ENCODE measurements at regions not wholly inside any gene's neighbourhood (a gene's known extent, or its start where the extent isn't known, plus 50 kb on each side); places are given as distances from the start of the nearest gene placed in this dataset.

- Histone ChIP-seq H3K9me3 (replicated peaks; ENCODE audit: low read length) (no peaks in the 10 kb centered on the region), H3K4me2 (ENCODE audit: low read length) (peak overlapping the region; percentile 34), H3K36me3 (ENCODE audit: insufficient read depth, low read length) (no peaks in the 10 kb centered on the region), H3K4me3 (ENCODE audit: low read length) (no peak overlapping the region), H3K27me3 (ENCODE audit: control insufficient read depth, insufficient read depth, low read length) (no peaks in the 10 kb centered on the region), H3K4me1 (ENCODE audit: control insufficient read depth, insufficient read depth, low read length) (peaks cover 17% of the 10 kb centered on the region), H3K9ac (ENCODE audit: low read depth, low read length) (peak overlapping the region; percentile 12)
These were observed 128.6 kb upstream of the SLC22A23 start for GRCh38 chr6:3585320-3585935.

- H3K27me3 ChIP-seq (ENCODE audit: control insufficient read depth, insufficient read depth, low read length), result no peaks in the 10 kb centered on the region
- no peaks in the 10 kb centered on the region for H3K36me3 ChIP-seq (ENCODE audit: insufficient read depth, low read length)
- H3K9me3 ChIP-seq (replicated peaks; ENCODE audit: low read length), result no peaks in the 10 kb centered on the region
- H3K4me3 ChIP-seq (ENCODE audit: low read length), result no peak overlapping the region
- peak overlapping the region; percentile 16 for H3K4me2 ChIP-seq (ENCODE audit: low read length)
- H3K9ac ChIP-seq (ENCODE audit: low read depth, low read length), result no peak overlapping the region
- peaks cover 17% of the 10 kb centered on the region for H3K4me1 ChIP-seq (ENCODE audit: control insufficient read depth, insufficient read depth, low read length)
These were observed 127.8 kb upstream of the SLC22A23 start for GRCh38 chr6:3584606-3585005.

- H3K27me3 ChIP-seq (ENCODE audit: control insufficient read depth, insufficient read depth, low read length), result peaks cover 7% of the 10 kb centered on the region
- peaks cover 17% of the 10 kb centered on the region for H3K4me1 ChIP-seq (ENCODE audit: control insufficient read depth, insufficient read depth, low read length)
- H3K36me3 ChIP-seq (ENCODE audit: insufficient read depth, low read length), result no peaks in the 10 kb centered on the region
- H3K4me3 ChIP-seq (ENCODE audit: low read length), result no peak overlapping the region
- no peak overlapping the region for H3K9ac ChIP-seq (ENCODE audit: low read depth, low read length)
- H3K4me2 ChIP-seq (ENCODE audit: low read length), result no peak overlapping the region
- no peaks in the 10 kb centered on the region for H3K9me3 ChIP-seq (replicated peaks; ENCODE audit: low read length)
These were observed 124.6 kb upstream of the SLC22A23 start for GRCh38 chr6:3581469-3581868.

GRCh38 chr6:3579652-3580175, 122.9 kb upstream of the SLC22A23 start:
- no peaks in the 10 kb centered on the region for H3K36me3 ChIP-seq (ENCODE audit: insufficient read depth, low read length)
- H3K9ac ChIP-seq (ENCODE audit: low read depth, low read length), result no peak overlapping the region
- no peak overlapping the region for H3K4me2 ChIP-seq (ENCODE audit: low read length)
- peaks cover 3% of the 10 kb centered on the region for H3K4me1 ChIP-seq (ENCODE audit: control insufficient read depth, insufficient read depth, low read length)
- H3K9me3 ChIP-seq (replicated peaks; ENCODE audit: low read length), result no peaks in the 10 kb centered on the region
- H3K27me3 ChIP-seq (ENCODE audit: control insufficient read depth, insufficient read depth, low read length), result peaks cover 11% of the 10 kb centered on the region
- no peak overlapping the region for H3K4me3 ChIP-seq (ENCODE audit: low read length)

GRCh38 chr6:3578981-3579380, 122.1 kb upstream of the SLC22A23 start:
- H3K27me3 ChIP-seq (ENCODE audit: control insufficient read depth, insufficient read depth, low read length), result peaks cover 11% of the 10 kb centered on the region
- H3K4me1 ChIP-seq (ENCODE audit: control insufficient read depth, insufficient read depth, low read length), result no peaks in the 10 kb centered on the region
- H3K4me3 ChIP-seq (ENCODE audit: low read length), result no peak overlapping the region
- H3K9ac ChIP-seq (ENCODE audit: low read depth, low read length), result no peak overlapping the region
- no peak overlapping the region for H3K4me2 ChIP-seq (ENCODE audit: low read length)
- H3K9me3 ChIP-seq (replicated peaks; ENCODE audit: low read length), result no peaks in the 10 kb centered on the region
- H3K36me3 ChIP-seq (ENCODE audit: insufficient read depth, low read length), result no peaks in the 10 kb centered on the region

- Histone ChIP-seq H3K4me3 (ENCODE audit: low read length) (no peak overlapping the region), H3K4me1 (ENCODE audit: control insufficient read depth, insufficient read depth, low read length) (no peaks in the 10 kb centered on the region), H3K9ac (ENCODE audit: low read depth, low read length) (no peak overlapping the region), H3K27me3 (ENCODE audit: control insufficient read depth, insufficient read depth, low read length) (peaks cover 16% of the 10 kb centered on the region), H3K9me3 (replicated peaks; ENCODE audit: low read length) (no peaks in the 10 kb centered on the region), H3K4me2 (ENCODE audit: low read length) (no peak overlapping the region), H3K36me3 (ENCODE audit: insufficient read depth, low read length) (no peaks in the 10 kb centered on the region)
These were observed 120.7 kb upstream of the SLC22A23 start for GRCh38 chr6:3577517-3577916.

GRCh38 chr6:3575701-3576100, 118.9 kb upstream of the SLC22A23 start:
- no peaks in the 10 kb centered on the region for H3K4me1 ChIP-seq (ENCODE audit: control insufficient read depth, insufficient read depth, low read length)
- H3K9ac ChIP-seq (ENCODE audit: low read depth, low read length), result no peak overlapping the region
- no peaks in the 10 kb centered on the region for H3K9me3 ChIP-seq (replicated peaks; ENCODE audit: low read length)
- H3K36me3 ChIP-seq (ENCODE audit: insufficient read depth, low read length), result no peaks in the 10 kb centered on the region
- peaks cover 29% of the 10 kb centered on the region for H3K27me3 ChIP-seq (ENCODE audit: control insufficient read depth, insufficient read depth, low read length)
- H3K4me3 ChIP-seq (ENCODE audit: low read length), result no peak overlapping the region
- no peak overlapping the region for H3K4me2 ChIP-seq (ENCODE audit: low read length)

- Histone ChIP-seq H3K27me3 (ENCODE audit: control insufficient read depth, insufficient read depth, low read length) (peaks cover 35% of the 10 kb centered on the region), H3K4me1 (ENCODE audit: control insufficient read depth, insufficient read depth, low read length) (no peaks in the 10 kb centered on the region), H3K9ac (ENCODE audit: low read depth, low read length) (no peak overlapping the region), H3K4me3 (ENCODE audit: low read length) (no peak overlapping the region), H3K36me3 (ENCODE audit: insufficient read depth, low read length) (no peaks in the 10 kb centered on the region), H3K4me2 (ENCODE audit: low read length) (no peak overlapping the region), H3K9me3 (replicated peaks; ENCODE audit: low read length) (no peaks in the 10 kb centered on the region)
These were observed 118.3 kb upstream of the SLC22A23 start for GRCh38 chr6:3575166-3575565.

GRCh38 chr6:3573670-3574069, 116.8 kb upstream of the SLC22A23 start:
- no peaks in the 10 kb centered on the region for H3K4me1 ChIP-seq (ENCODE audit: control insufficient read depth, insufficient read depth, low read length)
- peaks cover 35% of the 10 kb centered on the region for H3K27me3 ChIP-seq (ENCODE audit: control insufficient read depth, insufficient read depth, low read length)
- no peak overlapping the region for H3K4me2 ChIP-seq (ENCODE audit: low read length)
- no peak overlapping the region for H3K9ac ChIP-seq (ENCODE audit: low read depth, low read length)
- no peaks in the 10 kb centered on the region for H3K9me3 ChIP-seq (replicated peaks; ENCODE audit: low read length)
- H3K36me3 ChIP-seq (ENCODE audit: insufficient read depth, low read length), result no peaks in the 10 kb centered on the region
- H3K4me3 ChIP-seq (ENCODE audit: low read length), result no peak overlapping the region

- Histone ChIP-seq H3K4me2 (ENCODE audit: low read length) (no peak overlapping the region), H3K9ac (ENCODE audit: low read depth, low read length) (no peak overlapping the region), H3K4me3 (ENCODE audit: low read length) (no peak overlapping the region), H3K4me1 (ENCODE audit: control insufficient read depth, insufficient read depth, low read length) (no peaks in the 10 kb centered on the region), H3K27me3 (ENCODE audit: control insufficient read depth, insufficient read depth, low read length) (peaks cover 29% of the 10 kb centered on the region), H3K36me3 (ENCODE audit: insufficient read depth, low read length) (no peaks in the 10 kb centered on the region), H3K9me3 (replicated peaks; ENCODE audit: low read length) (no peaks in the 10 kb centered on the region)
These were observed 115.0 kb upstream of the SLC22A23 start for GRCh38 chr6:3571836-3572235.

GRCh38 chr6:3571250-3571681, 114.4 kb upstream of the SLC22A23 start:
- no peaks in the 10 kb centered on the region for H3K36me3 ChIP-seq (ENCODE audit: insufficient read depth, low read length)
- no peak overlapping the region for H3K4me3 ChIP-seq (ENCODE audit: low read length)
- H3K27me3 ChIP-seq (ENCODE audit: control insufficient read depth, insufficient read depth, low read length), result peaks cover 27% of the 10 kb centered on the region
- H3K9ac ChIP-seq (ENCODE audit: low read depth, low read length), result no peak overlapping the region
- no peak overlapping the region for H3K4me2 ChIP-seq (ENCODE audit: low read length)
- H3K4me1 ChIP-seq (ENCODE audit: control insufficient read depth, insufficient read depth, low read length), result peaks cover 2% of the 10 kb centered on the region
- H3K9me3 ChIP-seq (replicated peaks; ENCODE audit: low read length), result no peaks in the 10 kb centered on the region

- peaks cover 24% of the 10 kb centered on the region for H3K27me3 ChIP-seq (ENCODE audit: control insufficient read depth, insufficient read depth, low read length)
These were observed 113.0 kb upstream of the SLC22A23 start for GRCh38 chr6:3569816-3570215.

More at GRCh38 chr6:3569816-3570215, 113.0 kb upstream of the SLC22A23 start:
- Histone ChIP-seq H3K9ac (ENCODE audit: low read depth, low read length) (no peak overlapping the region), H3K9me3 (replicated peaks; ENCODE audit: low read length) (no peaks in the 10 kb centered on the region), H3K36me3 (ENCODE audit: insufficient read depth, low read length) (no peaks in the 10 kb centered on the region), H3K4me2 (ENCODE audit: low read length) (no peak overlapping the region), H3K4me1 (ENCODE audit: control insufficient read depth, insufficient read depth, low read length) (peaks cover 2% of the 10 kb centered on the region), H3K4me3 (ENCODE audit: low read length) (no peak overlapping the region)
